ENCODE measurements at regions not wholly inside any gene's neighbourhood (a gene's known extent, or its start where the extent isn't known, plus 50 kb on each side); places are given as distances from the start of the nearest gene placed in this dataset.

- H3K4me3 Mint-ChIP-seq: no peak overlapping the region
These were observed 391.8 kb upstream of the MKI67 start for GRCh38 chr10:128518000-128518399.

GRCh38 chr10:128519581-128519980 lies 393.4 kb upstream of the MKI67 start:
- no peak overlapping the region for H3K4me3 Mint-ChIP-seq
- no peak for TF ChIP-seq CTCF (IDR thresholded peaks at IDR 0.05)
- DNase-seq: no peak
- H3K27me3 Mint-ChIP-seq (ENCODE audit: insufficient read depth): no peaks in the 10 kb centered on the region; the same call in none of the 2 replicates
- H3K4me1 Mint-ChIP-seq (ENCODE audit: low read depth): no peaks in the 10 kb centered on the region
- peaks cover 75% of the 10 kb centered on the region for H3K9me3 Mint-ChIP-seq
- no peak overlapping the region for H3K27ac Mint-ChIP-seq
- no peaks in the 10 kb centered on the region for H3K36me3 Mint-ChIP-seq (ENCODE audit: low read depth)

More at GRCh38 chr10:128518000-128518399, 391.8 kb upstream of the MKI67 start:
- H3K4me1 Mint-ChIP-seq (ENCODE audit: low read depth): no peaks in the 10 kb centered on the region
- no peak for TF ChIP-seq CTCF (IDR thresholded peaks at IDR 0.05)
- no peak overlapping the region for H3K27ac Mint-ChIP-seq
- peaks cover 78% of the 10 kb centered on the region for H3K9me3 Mint-ChIP-seq
- no peaks in the 10 kb centered on the region for H3K36me3 Mint-ChIP-seq (ENCODE audit: low read depth)
- H3K27me3 Mint-ChIP-seq (ENCODE audit: insufficient read depth): no peaks in the 10 kb centered on the region; the same call in none of the 2 replicates
- no peak for DNase-seq

- no peak for DNase-seq
- H3K36me3 Mint-ChIP-seq (ENCODE audit: low read depth): no peaks in the 10 kb centered on the region
- no peak overlapping the region for H3K27ac Mint-ChIP-seq
- no peaks in the 10 kb centered on the region for H3K4me1 Mint-ChIP-seq (ENCODE audit: low read depth)
- no peak for TF ChIP-seq CTCF (IDR thresholded peaks at IDR 0.05)
- H3K9me3 Mint-ChIP-seq: peaks cover 73% of the 10 kb centered on the region
- no peak overlapping the region for H3K4me3 Mint-ChIP-seq
- no peaks in the 10 kb centered on the region; the same call in none of the 2 replicates for H3K27me3 Mint-ChIP-seq (ENCODE audit: insufficient read depth)
These were observed 394.1 kb upstream of the MKI67 start for GRCh38 chr10:128520211-128520815.

- H3K4me3 Mint-ChIP-seq: no peak overlapping the region
- no peak overlapping the region for H3K27ac Mint-ChIP-seq
- DNase-seq: no peak
- H3K36me3 Mint-ChIP-seq (ENCODE audit: low read depth): no peaks in the 10 kb centered on the region
- H3K4me1 Mint-ChIP-seq (ENCODE audit: low read depth): no peaks in the 10 kb centered on the region
- no peak for TF ChIP-seq CTCF (IDR thresholded peaks at IDR 0.05)
- H3K27me3 Mint-ChIP-seq (ENCODE audit: insufficient read depth): no peaks in the 10 kb centered on the region; the same call in 1 of the 2 replicates
- H3K9me3 Mint-ChIP-seq: peaks cover 67% of the 10 kb centered on the region
These were observed 396.5 kb upstream of the MKI67 start for GRCh38 chr10:128522551-128523308.

GRCh38 chr10:128525444-128525843 lies 399.2 kb upstream of the MKI67 start:
- H3K4me1 Mint-ChIP-seq (ENCODE audit: low read depth): no peaks in the 10 kb centered on the region

More at GRCh38 chr10:128525444-128525843, 399.2 kb upstream of the MKI67 start:
- no peak for TF ChIP-seq CTCF (IDR thresholded peaks at IDR 0.05)
- DNase-seq: no peak
- H3K9me3 Mint-ChIP-seq: peaks cover 51% of the 10 kb centered on the region
- no peak overlapping the region for H3K27ac Mint-ChIP-seq
- peaks cover 1% of the 10 kb centered on the region; the same call in 1 of the 2 replicates for H3K27me3 Mint-ChIP-seq (ENCODE audit: insufficient read depth)
- no peaks in the 10 kb centered on the region for H3K36me3 Mint-ChIP-seq (ENCODE audit: low read depth)
- H3K4me3 Mint-ChIP-seq: no peak overlapping the region

All from HFFc6 (cell line).